ENCODE measurements at regions not wholly inside any gene's neighbourhood (a gene's known extent, or its start where the extent isn't known, plus 50 kb on each side); places are given as distances from the start of the nearest gene placed in this dataset.

- Histone ChIP-seq H3K9me2 (ENCODE audit: low read depth, low read length) (no peaks in the 10 kb centered on the region), H3K79me2 (ENCODE audit: insufficient read depth, low read length) (no peaks in the 10 kb centered on the region), H3K4me2 (ENCODE audit: low read length) (no peak overlapping the region), H3K9me3 (ENCODE audit: low read length) (no peaks in the 10 kb centered on the region), H4K20me1 (ENCODE audit: insufficient read depth, low read length) (no peaks in the 10 kb centered on the region), H3K27me3 (ENCODE audit: insufficient read depth, low read length) (no peaks in the 10 kb centered on the region), H3K4me3 (ENCODE audit: low read depth, low read length, poor library complexity, severe bottlenecking) (no peak overlapping the region), H3K36me3 (ENCODE audit: insufficient read depth, low read length) (no peaks in the 10 kb centered on the region), H3K4me1 (ENCODE audit: insufficient read depth, low read length, severe bottlenecking) (no peaks in the 10 kb centered on the region), H3F3A (ENCODE audit: insufficient read depth, low read length) (no peaks in the 10 kb centered on the region), H3K9ac (ENCODE audit: low read length) (no peak overlapping the region), H2AFZ (ENCODE audit: low read length) (no peak overlapping the region), H3K27ac (ENCODE audit: low read depth, low read length, poor library complexity, severe bottlenecking) (no peak overlapping the region)
- TF ChIP-seq EZH2 (IDR thresholded peaks at IDR 0.05; ENCODE audit: borderline replicate concordance, low read length) (no peak), CTCF (IDR thresholded peaks at IDR 0.05; ENCODE audit: low read length) (no peak)
These were observed 202.0 kb upstream of the MMADHC start for GRCh38 chr2:149789549-149789948.

GRCh38 chr2:149787206-149787605 is 199.6 kb upstream of the MMADHC start:
- Histone ChIP-seq H3K36me3 (ENCODE audit: insufficient read depth, low read length) (no peaks in the 10 kb centered on the region), H3K9ac (ENCODE audit: low read length) (no peak overlapping the region)

GRCh38 chr2:149783284-149783683 is 195.7 kb upstream of the MMADHC start:
- TF ChIP-seq EZH2 (IDR thresholded peaks at IDR 0.05; ENCODE audit: borderline replicate concordance, low read length) (no peak), CTCF (IDR thresholded peaks at IDR 0.05; ENCODE audit: low read length) (no peak)
- no peaks in the 10 kb centered on the region for H3K9me3 ChIP-seq (ENCODE audit: low read length)
- H3K4me3 ChIP-seq (ENCODE audit: low read depth, low read length, poor library complexity, severe bottlenecking), result no peak overlapping the region
- H3K4me2 ChIP-seq (ENCODE audit: low read length), result no peak overlapping the region
- H3K9ac ChIP-seq (ENCODE audit: low read length), result no peak overlapping the region
- H3K27ac ChIP-seq (ENCODE audit: low read depth, low read length, poor library complexity, severe bottlenecking), result no peak overlapping the region
- no peaks in the 10 kb centered on the region for H3K36me3 ChIP-seq (ENCODE audit: insufficient read depth, low read length)
- H3K4me1 ChIP-seq (ENCODE audit: insufficient read depth, low read length, severe bottlenecking), result no peaks in the 10 kb centered on the region
- no peaks in the 10 kb centered on the region for H3K27me3 ChIP-seq (ENCODE audit: insufficient read depth, low read length)
- H3K9me2 ChIP-seq (ENCODE audit: low read depth, low read length), result no peaks in the 10 kb centered on the region
- no peaks in the 10 kb centered on the region for H3K79me2 ChIP-seq (ENCODE audit: insufficient read depth, low read length)
- H2AFZ ChIP-seq (ENCODE audit: low read length), result no peak overlapping the region
- no peaks in the 10 kb centered on the region for H4K20me1 ChIP-seq (ENCODE audit: insufficient read depth, low read length)
- no peaks in the 10 kb centered on the region for H3F3A ChIP-seq (ENCODE audit: insufficient read depth, low read length)

More at GRCh38 chr2:149787206-149787605, 199.6 kb upstream of the MMADHC start:
- no peaks in the 10 kb centered on the region for H3K4me1 ChIP-seq (ENCODE audit: insufficient read depth, low read length, severe bottlenecking)
- H3K4me2 ChIP-seq (ENCODE audit: low read length), result no peak overlapping the region
- no peaks in the 10 kb centered on the region for H3F3A ChIP-seq (ENCODE audit: insufficient read depth, low read length)
- no peak for TF ChIP-seq EZH2 (IDR thresholded peaks at IDR 0.05; ENCODE audit: borderline replicate concordance, low read length)
- TF ChIP-seq CTCF (IDR thresholded peaks at IDR 0.05; ENCODE audit: low read length), result no peak
- H3K9me2 ChIP-seq (ENCODE audit: low read depth, low read length), result no peaks in the 10 kb centered on the region
- no peaks in the 10 kb centered on the region for H3K9me3 ChIP-seq (ENCODE audit: low read length)
- no peak overlapping the region for H2AFZ ChIP-seq (ENCODE audit: low read length)
- no peak overlapping the region for H3K4me3 ChIP-seq (ENCODE audit: low read depth, low read length, poor library complexity, severe bottlenecking)
- H4K20me1 ChIP-seq (ENCODE audit: insufficient read depth, low read length), result no peaks in the 10 kb centered on the region
- H3K27ac ChIP-seq (ENCODE audit: low read depth, low read length, poor library complexity, severe bottlenecking), result no peak overlapping the region
- no peaks in the 10 kb centered on the region for H3K27me3 ChIP-seq (ENCODE audit: insufficient read depth, low read length)
- no peaks in the 10 kb centered on the region for H3K79me2 ChIP-seq (ENCODE audit: insufficient read depth, low read length)
